Naive thymus-derived CD4-positive, alpha-beta T cell (primary cell): ENCODE measurements at regions not wholly inside any gene's neighbourhood (a gene's known extent, or its start where the extent isn't known, plus 50 kb on each side); places are given as distances from the start of the nearest gene placed in this dataset.

ENCODE experiments used
- ATAC-seq: fragments of 150-1000 bp; cut with Tn5 transposase; 2 replicates; pipeline ENCODE4 v1.10.0; 2021; ENCODE audit warnings: mild to moderate bottlenecking, moderate library complexity
- CTCF ChIA-PET: fragments of 350-600 bp; sonication (Branson Sonifier 250); formaldehyde crosslinking; loops from one replicate; lab custom pipeline; 2021; ENCODE audit warnings: antibody characterized with exemption; lab: Charles Lee
- POLR2A ChIA-PET: fragments of 350-600 bp; sonication (Branson Sonifier 250); formaldehyde crosslinking; loops from one replicate; lab custom pipeline; 2021; ENCODE audit warnings: antibody characterized with exemption, inconsistent platforms; lab: Charles Lee
- DNase-seq, 9 donors: peaks; one replicate each; pipeline versions ENCODE4 v3.0.0 to v3.0.0-alpha.2; 2020 to 2022; ENCODE audit warnings: mixed read lengths in 1 of 9
- H3K27ac ChIP-seq: one replicate; pipeline ENCODE4 v1.7.0; 2013; ENCODE audit warnings: mild to moderate bottlenecking, low read depth, low read length, moderate library complexity
- H3K27me3 ChIP-seq, 2 donors: one replicate each; pipeline ENCODE4 v1.7.0; 2013; ENCODE audit warnings: low read length in 2 of 2, mild to moderate bottlenecking in 2 of 2, moderate library complexity in 2 of 2; ENCODE audit not compliant: control insufficient read depth in 2 of 2, insufficient read depth in 2 of 2
- H3K36me3 ChIP-seq, 3 experiments: 1 replicate in 2 of 3; 2 replicates in 1 of 3; pipeline ENCODE4 v1.7.0; 2013; ENCODE audit warnings: low read length in 3 of 3, mild to moderate bottlenecking in 3 of 3, moderate library complexity in 1 of 3; ENCODE audit not compliant: insufficient read depth in 3 of 3, control insufficient read depth in 2 of 3
- H3K4me1 ChIP-seq, 2 donors: one replicate each; pipeline ENCODE4 v1.7.0; 2013; ENCODE audit warnings: low read length in 2 of 2, mild to moderate bottlenecking in 2 of 2, moderate library complexity in 1 of 2; ENCODE audit not compliant: control insufficient read depth in 2 of 2, insufficient read depth in 2 of 2
- H3K4me3 ChIP-seq: 2 replicates; pipeline ENCODE4 v1.7.0; 2013; ENCODE audit warnings: mild to moderate bottlenecking, low read length
- H3K9me3 ChIP-seq, 3 experiments: 1 replicate in 2 of 3; 2 replicates in 1 of 3; pipeline ENCODE4 v1.7.0; 2013; ENCODE audit warnings: low read length in 3 of 3; ENCODE audit not compliant: control insufficient read depth in 2 of 3
- H3K27ac Mint-ChIP-seq, 9 donors: one replicate each; pipeline ENCODE4 v1.8.0; 2020 to 2022; ENCODE audit warnings: mixed read lengths in 9 of 9, mild to moderate bottlenecking in 8 of 9, moderate library complexity in 5 of 9, inconsistent platforms in 2 of 9
- H3K27me3 Mint-ChIP-seq, 5 donors: one replicate each; pipeline ENCODE4 v1.8.0; 2021 to 2022; ENCODE audit warnings: mixed read lengths in 5 of 5, mild to moderate bottlenecking in 1 of 5
- H3K36me3 Mint-ChIP-seq, 5 donors: one replicate each; pipeline ENCODE4 v1.8.0; 2020 to 2022; ENCODE audit warnings: mixed read lengths in 5 of 5, mild to moderate bottlenecking in 3 of 5, inconsistent platforms in 1 of 5
- H3K4me1 Mint-ChIP-seq, 7 donors: one replicate each; pipeline ENCODE4 v1.8.0; 2020 to 2022; ENCODE audit warnings: mixed read lengths in 7 of 7, mild to moderate bottlenecking in 3 of 7, inconsistent platforms in 1 of 7
- H3K4me3 Mint-ChIP-seq, 10 donors: one replicate each; pipeline ENCODE4 v1.8.0; 2020 to 2022; ENCODE audit warnings: mild to moderate bottlenecking in 10 of 10, mixed read lengths in 10 of 10, moderate library complexity in 6 of 10, inconsistent platforms in 2 of 10
- H3K9me3 Mint-ChIP-seq, 11 donors: one replicate each; pipeline ENCODE4 v1.8.0; 2020 to 2022; ENCODE audit warnings: mixed read lengths in 11 of 11, mild to moderate bottlenecking in 4 of 11, inconsistent platforms in 1 of 11, moderate library complexity in 1 of 11
- intact Hi-C, 2 donors: fragments of 100-400 bp; cut with micrococcal nuclease; formaldehyde crosslinking; loops; one replicate each; pipeline ENCODE4 v1.15.1; 2023

DNA sequence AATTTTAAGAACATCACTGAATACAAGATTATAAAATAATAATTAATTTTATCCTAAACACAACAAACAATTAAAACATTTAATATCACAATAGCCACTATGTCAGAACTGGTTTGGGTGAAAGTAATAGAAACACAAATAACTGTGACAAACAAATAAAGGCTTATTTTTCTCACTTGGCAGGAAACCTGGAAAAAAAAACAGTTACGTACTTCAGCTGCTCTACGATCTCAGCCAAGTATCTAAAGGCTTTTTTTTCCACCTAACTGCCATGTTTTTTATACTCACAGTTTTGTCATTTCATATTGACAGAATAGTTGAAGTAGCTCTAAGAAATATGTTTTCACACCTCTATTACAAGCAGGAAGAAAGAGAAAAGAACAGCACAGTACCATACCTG is 284.8 kb upstream of the INTU start:
- Mint-ChIP-seq H3K27ac (no peak overlapping the region), H3K36me3 (no peaks in the 10 kb centered on the region), H3K9me3 (peaks cover 2 to 21% (median 6%) of the 10 kb centered on the region in 11 donors), H3K4me3 (no peak overlapping the region), H3K4me1 (no peaks in the 10 kb centered on the region), H3K27me3 (peaks cover 0 to 4% (median 0%) of the 10 kb centered on the region in 5 donors)
- no peak for DNase-seq
- H3K36me3 ChIP-seq, result no peaks in the 10 kb centered on the region
- intact Hi-C loops, result no loop called here
- no peaks in the 10 kb centered on the region for H3K9me3 ChIP-seq
- no peak for ATAC-seq
- ChIA-PET POLR2A (no interaction called here), CTCF (no interaction called here)
- no peak overlapping the region for H3K4me3 ChIP-seq
- no peak overlapping the region for H3K27ac ChIP-seq
- H3K4me1 ChIP-seq, result no peaks in the 10 kb centered on the region
- no peaks in the 10 kb centered on the region for H3K27me3 ChIP-seq

- Histone ChIP-seq H3K27me3 (no peaks in the 10 kb centered on the region), H3K36me3 (no peaks in the 10 kb centered on the region), H3K4me1 (no peaks in the 10 kb centered on the region), H3K9me3 (no peaks in the 10 kb centered on the region), H3K4me3 (no peak overlapping the region), H3K27ac (no peak overlapping the region)
- peaks cover 0 to 18% (median 5%) of the 10 kb centered on the region in 11 donors for H3K9me3 Mint-ChIP-seq
- H3K4me3 Mint-ChIP-seq, result no peak overlapping the region
- no peaks in the 10 kb centered on the region for H3K36me3 Mint-ChIP-seq
- no peak overlapping the region for H3K27ac Mint-ChIP-seq
- POLR2A ChIA-PET, result no interaction called here
- DNase-seq (no peak), ATAC-seq (no peak)
- no peaks in the 10 kb centered on the region for H3K4me1 Mint-ChIP-seq
- H3K27me3 Mint-ChIP-seq, result no peaks in the 10 kb centered on the region
- intact Hi-C loops, result no loop called here
- CTCF ChIA-PET, result no interaction called here
Observed at GRCh38 chr4:127352220-127353113, 280.3 kb upstream of the INTU start.

DNA sequence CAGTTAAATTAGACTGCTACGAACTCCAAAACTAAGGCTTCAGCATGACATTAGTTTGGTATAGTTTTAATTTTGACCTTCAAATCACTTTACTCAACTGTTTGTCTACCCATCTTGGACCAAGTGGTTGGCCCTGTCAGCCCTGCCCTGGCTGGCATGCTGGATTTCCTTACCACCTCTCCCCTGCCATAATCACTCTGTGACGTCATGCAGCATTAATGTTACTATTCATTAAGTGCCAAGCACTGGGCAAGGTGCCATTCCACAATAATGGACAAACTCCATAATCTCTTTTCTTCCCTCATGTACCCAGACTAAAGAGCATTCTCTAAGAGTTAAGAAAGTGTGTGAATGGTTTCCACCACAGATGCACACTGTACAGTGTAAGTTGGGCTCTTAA is 277.0 kb upstream of the INTU start:
- Histone ChIP-seq H3K36me3 (no peaks in the 10 kb centered on the region), H3K9me3 (no peaks in the 10 kb centered on the region), H3K4me1 (no peaks in the 10 kb centered on the region), H3K27ac (no peak overlapping the region), H3K4me3 (no peak overlapping the region), H3K27me3 (no peaks in the 10 kb centered on the region)
- ATAC-seq (no peak), DNase-seq (no peak)
- no peak overlapping the region for H3K27ac Mint-ChIP-seq
- no peaks in the 10 kb centered on the region for H3K4me1 Mint-ChIP-seq
- no peaks in the 10 kb centered on the region for H3K36me3 Mint-ChIP-seq
- no peak overlapping the region for H3K4me3 Mint-ChIP-seq
- no peaks in the 10 kb centered on the region for H3K27me3 Mint-ChIP-seq
- POLR2A ChIA-PET, result no interaction called here
- H3K9me3 Mint-ChIP-seq, result peaks cover 0 to 13% (median 4%) of the 10 kb centered on the region in 11 donors
- intact Hi-C loops, result no loop called here
- CTCF ChIA-PET, result no interaction called here

DNA sequence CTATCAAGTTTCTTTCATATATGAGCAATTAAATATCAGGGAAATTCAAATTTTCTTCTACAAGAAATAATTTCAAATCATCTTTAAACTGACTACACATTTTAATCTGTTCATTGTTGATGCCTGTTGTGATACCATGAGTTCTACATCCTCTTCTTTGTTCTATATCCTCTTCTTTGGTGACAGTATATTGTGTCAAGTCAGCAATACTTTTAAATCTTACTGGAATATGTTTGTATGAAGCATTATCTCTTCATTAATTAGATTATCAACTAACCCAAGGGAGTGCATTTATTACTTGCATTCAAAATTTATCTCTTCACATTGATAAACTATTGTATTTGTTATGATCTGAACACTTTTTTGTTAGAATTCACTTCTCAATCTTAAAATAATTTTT is 275.0 kb upstream of the INTU start:
- intact Hi-C loops, result no loop called here

GRCh38 chr4:127362686-127363085 is 270.1 kb upstream of the INTU start:
- ATAC-seq (no peak), DNase-seq (no peak)
- intact Hi-C loops, result no loop called here
- H3K4me3 ChIP-seq, result no peak overlapping the region
- H3K4me1 ChIP-seq, result no peaks in the 10 kb centered on the region
- H3K27ac ChIP-seq, result no peak overlapping the region
- H3K27me3 ChIP-seq, result no peaks in the 10 kb centered on the region
- Mint-ChIP-seq H3K9me3 (peaks cover 0 to 12% (median 4%) of the 10 kb centered on the region in 11 donors), H3K4me1 (no peaks in the 10 kb centered on the region), H3K4me3 (no peak overlapping the region), H3K27me3 (peaks cover 0 to 5% (median 0%) of the 10 kb centered on the region in 5 donors), H3K36me3 (no peaks in the 10 kb centered on the region), H3K27ac (no peak overlapping the region)
- ChIA-PET CTCF (no interaction called here), POLR2A (no interaction called here)
- H3K9me3 ChIP-seq, result no peaks in the 10 kb centered on the region
- no peaks in the 10 kb centered on the region for H3K36me3 ChIP-seq

More for the DNA sequence above, 275.0 kb upstream of the INTU start:
- POLR2A ChIA-PET, result no interaction called here
- no peaks in the 10 kb centered on the region for H3K36me3 Mint-ChIP-seq
- H3K36me3 ChIP-seq, result no peaks in the 10 kb centered on the region
- ATAC-seq (no peak), DNase-seq (no peak)
- H3K4me3 ChIP-seq, result no peak overlapping the region
- H3K4me3 Mint-ChIP-seq, result no peak overlapping the region
- peaks cover 0 to 13% (median 2%) of the 10 kb centered on the region in 11 donors for H3K9me3 Mint-ChIP-seq
- no peaks in the 10 kb centered on the region for H3K4me1 Mint-ChIP-seq
- no peaks in the 10 kb centered on the region for H3K27me3 ChIP-seq
- H3K4me1 ChIP-seq, result no peaks in the 10 kb centered on the region
- H3K9me3 ChIP-seq, result no peaks in the 10 kb centered on the region
- peaks cover 0 to 5% (median 0%) of the 10 kb centered on the region in 5 donors for H3K27me3 Mint-ChIP-seq
- CTCF ChIA-PET, result no interaction called here
- no peak overlapping the region for H3K27ac ChIP-seq
- no peak overlapping the region for H3K27ac Mint-ChIP-seq

DNA sequence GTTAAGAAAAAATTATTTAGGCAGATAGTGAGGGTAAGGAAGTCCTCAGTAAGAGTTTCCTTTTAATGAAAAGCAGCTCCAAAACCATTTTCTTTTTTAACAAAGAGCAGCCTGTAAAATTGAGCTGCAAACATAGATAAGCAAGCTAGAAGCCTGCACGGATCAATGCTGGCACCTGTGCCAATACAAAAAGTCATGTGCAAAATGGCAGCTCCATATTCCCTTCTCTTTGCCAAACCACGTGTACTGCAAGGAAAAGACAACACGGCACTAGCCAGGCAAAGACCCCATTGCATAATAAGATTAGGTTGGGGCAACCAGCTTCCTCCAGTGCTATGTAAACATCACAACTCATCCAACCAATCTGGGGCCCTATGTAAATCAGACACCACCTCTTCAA is 268.4 kb upstream of the INTU start:
- intact Hi-C loops, result no loop called here
- H3K4me3 Mint-ChIP-seq, result no peak overlapping the region
- no peak for DNase-seq

DNA sequence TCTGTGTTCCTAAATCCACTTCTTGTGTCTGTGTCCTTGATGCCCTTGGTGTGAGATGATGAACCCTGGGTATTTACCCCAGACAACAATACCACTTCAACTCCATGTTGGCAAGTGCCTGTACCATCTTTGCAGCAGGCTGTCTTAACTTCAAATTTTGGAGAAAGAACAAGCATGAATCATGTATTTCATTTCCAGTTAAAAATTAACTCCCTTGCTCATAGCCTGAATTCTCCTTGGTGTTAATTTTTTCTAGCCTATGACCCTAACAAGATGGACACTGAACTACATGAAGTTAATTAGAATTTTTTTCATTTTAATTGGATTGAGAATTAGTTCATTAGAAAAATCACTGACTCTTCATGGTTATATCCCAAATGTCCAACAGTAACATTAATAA is 267.8 kb upstream of the INTU start:
- no peaks in the 10 kb centered on the region for H3K36me3 ChIP-seq
- H3K9me3 ChIP-seq, result no peaks in the 10 kb centered on the region
- DNase-seq (no peak), ATAC-seq (no peak)
- no peaks in the 10 kb centered on the region for H3K27me3 ChIP-seq
- no peak overlapping the region for H3K27ac Mint-ChIP-seq
- intact Hi-C loops, result no loop called here
- H3K4me1 Mint-ChIP-seq, result no peaks in the 10 kb centered on the region
- no peaks in the 10 kb centered on the region for H3K4me1 ChIP-seq
- peaks cover 0 to 5% (median 0%) of the 10 kb centered on the region in 5 donors for H3K27me3 Mint-ChIP-seq
- no peak overlapping the region for H3K4me3 ChIP-seq
- no peak overlapping the region for H3K4me3 Mint-ChIP-seq
- H3K27ac ChIP-seq, result no peak overlapping the region
- H3K9me3 Mint-ChIP-seq, result peaks cover 0 to 5% (median 4%) of the 10 kb centered on the region in 11 donors
- POLR2A ChIA-PET, result no interaction called here
- CTCF ChIA-PET, result no interaction called here
- H3K36me3 Mint-ChIP-seq, result no peaks in the 10 kb centered on the region

More for the DNA sequence above, 268.4 kb upstream of the INTU start:
- Histone ChIP-seq H3K27ac (no peak overlapping the region), H3K4me1 (no peaks in the 10 kb centered on the region), H3K36me3 (no peaks in the 10 kb centered on the region), H3K4me3 (no peak overlapping the region), H3K9me3 (no peaks in the 10 kb centered on the region), H3K27me3 (no peaks in the 10 kb centered on the region)
- Mint-ChIP-seq H3K9me3 (peaks cover 0 to 5% (median 4%) of the 10 kb centered on the region in 11 donors), H3K27ac (no peak overlapping the region), H3K27me3 (peaks cover 0 to 5% (median 0%) of the 10 kb centered on the region in 5 donors), H3K4me1 (no peaks in the 10 kb centered on the region), H3K36me3 (no peaks in the 10 kb centered on the region)
- POLR2A ChIA-PET, result no interaction called here
- no peak for ATAC-seq
- CTCF ChIA-PET, result no interaction called here
